CD4-positive, alpha-beta memory T cell (primary cell): ENCODE measurements at regions not wholly inside any gene's neighbourhood (a gene's known extent, or its start where the extent isn't known, plus 50 kb on each side); places are given as distances from the start of the nearest gene placed in this dataset.

Experiments used
- CTCF ChIA-PET: fragments of 350-600 bp; sonication (Branson Sonifier 250); formaldehyde crosslinking; loops from one replicate; lab custom pipeline; 2021; ENCODE audit warnings: inconsistent platforms; ENCODE audit not compliant: partially characterized antibody; lab: Charles Lee
- POLR2A ChIA-PET: fragments of 350-600 bp; sonication (Branson Sonifier 250); formaldehyde crosslinking; loops from one replicate; lab custom pipeline; 2021; ENCODE audit not compliant: partially characterized antibody; lab: Charles Lee
- DNase-seq, 5 donors: peaks; one replicate each; pipeline versions ENCODE4 v3.0.0 to v3.0.0-alpha.2; 2020 to 2022; ENCODE audit warnings: mixed read lengths in 1 of 5
- H3K27ac ChIP-seq: one replicate; pipeline ENCODE4 v1.7.0; 2013; ENCODE audit warnings: low read depth, low read length
- H3K27me3 ChIP-seq: 2 replicates; pipeline ENCODE4 v1.7.0; 2013; ENCODE audit warnings: mild to moderate bottlenecking, low read length, moderate library complexity; ENCODE audit not compliant: insufficient read depth
- H3K36me3 ChIP-seq: 2 replicates; pipeline ENCODE4 v1.7.0; 2013; ENCODE audit warnings: mild to moderate bottlenecking, low read length, moderate library complexity; ENCODE audit not compliant: insufficient read depth
- H3K4me1 ChIP-seq: 2 replicates; pipeline ENCODE4 v1.7.0; 2013; ENCODE audit warnings: mild to moderate bottlenecking, low read length, moderate library complexity; ENCODE audit not compliant: insufficient read depth
- H3K4me3 ChIP-seq, 2 donors: one replicate each; pipeline ENCODE4 v1.7.0; 2013; ENCODE audit warnings: low read length in 2 of 2, mild to moderate bottlenecking in 1 of 2
- H3K9me3 ChIP-seq, 2 donors: one replicate each; pipeline ENCODE4 v1.7.0; 2013; ENCODE audit warnings: low read length in 2 of 2, control low read depth in 1 of 2; ENCODE audit not compliant: control insufficient read depth in 1 of 2
- H3K27ac Mint-ChIP-seq, 7 donors: one replicate each; pipeline ENCODE4 v1.8.0; 2020 to 2021; ENCODE audit warnings: mixed read lengths in 7 of 7, mild to moderate bottlenecking in 6 of 7, inconsistent platforms in 3 of 7, moderate library complexity in 3 of 7
- H3K27me3 Mint-ChIP-seq, 2 donors: one replicate each; pipeline ENCODE4 v1.8.0; 2020 to 2021; ENCODE audit warnings: mixed read lengths in 2 of 2
- H3K36me3 Mint-ChIP-seq, 2 donors: one replicate each; pipeline ENCODE4 v1.8.0; 2020 to 2021; ENCODE audit warnings: mixed read lengths in 2 of 2, inconsistent platforms in 1 of 2, mild to moderate bottlenecking in 1 of 2
- H3K4me1 Mint-ChIP-seq, 4 donors: one replicate each; pipeline ENCODE4 v1.8.0; 2020 to 2021; ENCODE audit warnings: mixed read lengths in 4 of 4, mild to moderate bottlenecking in 1 of 4
- H3K4me3 Mint-ChIP-seq, 8 donors: one replicate each; pipeline ENCODE4 v1.8.0; 2020 to 2021; ENCODE audit warnings: mixed read lengths in 8 of 8, mild to moderate bottlenecking in 7 of 8, moderate library complexity in 6 of 8, inconsistent platforms in 3 of 8
- H3K9me3 Mint-ChIP-seq, 8 donors: one replicate each; pipeline ENCODE4 v1.8.0; 2020 to 2021; ENCODE audit warnings: mixed read lengths in 8 of 8, mild to moderate bottlenecking in 5 of 8, inconsistent platforms in 3 of 8, moderate library complexity in 1 of 8
- intact Hi-C: fragments of 100-400 bp; cut with micrococcal nuclease; formaldehyde crosslinking; loops from one replicate; pipeline ENCODE4 v1.15.1; 2023

DNA sequence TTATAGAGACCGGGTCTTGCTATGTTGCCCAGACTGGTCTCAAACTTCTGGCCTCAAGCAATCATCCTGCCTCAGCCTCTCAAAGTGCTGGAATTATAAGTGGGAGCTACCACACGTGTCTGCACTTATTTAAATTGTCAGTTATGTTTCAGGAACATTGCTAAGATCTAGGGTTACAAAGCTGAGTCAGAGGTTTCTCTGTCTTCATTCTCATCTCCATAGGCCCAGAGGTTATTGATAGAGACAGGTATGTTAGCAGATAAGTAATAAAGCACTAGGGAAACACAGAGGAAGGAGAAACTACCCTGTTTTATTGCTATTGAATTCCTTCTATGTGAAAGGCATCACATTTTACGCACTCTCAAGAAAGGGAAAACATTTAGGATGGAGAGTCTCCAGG lies 214.1 kb downstream of the REEP3 start:
- ChIA-PET POLR2A (no interaction called here), CTCF (interaction anchor here (1.2 to 1.5 kb wide), 2 partner anchors 15 to 576 kb away, joined by 3 to 6 read pairs; no protein-coding TSS in a partner anchor)
- Mint-ChIP-seq H3K36me3 (no peaks in the 10 kb centered on the region), H3K4me1 (no peaks in the 10 kb centered on the region), H3K27me3 (peaks cover 0 to under 1% of the 10 kb centered on the region in 2 donors), H3K27ac (no peak overlapping the region), H3K4me3 (no peak overlapping the region), H3K9me3 (no peaks in the 10 kb centered on the region)
- Histone ChIP-seq H3K27me3 (no peaks in the 10 kb centered on the region), H3K9me3 (no peaks in the 10 kb centered on the region), H3K4me1 (no peaks in the 10 kb centered on the region), H3K4me3 (no peak overlapping the region), H3K36me3 (no peaks in the 10 kb centered on the region), H3K27ac (no peak overlapping the region)
- DNase-seq, result no peak
- intact Hi-C loops, result no loop called here

DNA sequence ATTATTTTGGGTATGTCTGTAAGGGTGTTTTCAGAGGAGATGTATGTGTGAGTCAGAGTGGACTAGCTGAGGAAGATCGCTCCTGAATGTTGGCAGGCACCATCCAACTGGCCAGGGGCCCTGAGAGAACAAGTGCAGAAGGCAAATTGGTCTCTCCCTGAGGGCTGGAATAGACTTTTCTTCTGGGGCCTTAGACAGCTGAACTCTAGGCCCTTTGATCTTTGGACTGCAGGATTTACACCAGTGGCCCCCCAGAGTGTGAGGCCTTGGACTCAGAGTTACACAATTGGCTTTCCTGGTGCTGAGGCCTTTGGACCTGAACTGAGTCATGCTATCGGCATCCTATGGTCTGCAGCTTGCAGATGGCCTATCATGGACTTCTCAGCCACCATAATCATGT lies 217.2 kb downstream of the REEP3 start:
- DNase-seq, result no peak

GRCh38 chr10:63744060-63744941 lies 223.1 kb downstream of the REEP3 start:
- Mint-ChIP-seq H3K4me3 (no peak overlapping the region), H3K36me3 (no peaks in the 10 kb centered on the region), H3K27ac (no peak overlapping the region), H3K9me3 (peaks cover 0 to 4% (median 0%) of the 10 kb centered on the region in 8 donors), H3K4me1 (no peaks in the 10 kb centered on the region), H3K27me3 (peaks cover 5 to 9% of the 10 kb centered on the region in 2 donors)
- ChIA-PET CTCF (no interaction called here), POLR2A (no interaction called here)
- no peak overlapping the region for H3K27ac ChIP-seq
- no peak overlapping the region for H3K4me3 ChIP-seq
- H3K36me3 ChIP-seq, result no peaks in the 10 kb centered on the region
- no peaks in the 10 kb centered on the region for H3K4me1 ChIP-seq
- intact Hi-C loops, result no loop called here
- H3K9me3 ChIP-seq, result no peaks in the 10 kb centered on the region
- DNase-seq, result no peak
- no peaks in the 10 kb centered on the region for H3K27me3 ChIP-seq

More for the DNA sequence above, 217.2 kb downstream of the REEP3 start:
- Mint-ChIP-seq H3K4me3 (no peak overlapping the region), H3K4me1 (no peaks in the 10 kb centered on the region), H3K9me3 (peaks cover 0 to 3% (median 0%) of the 10 kb centered on the region in 8 donors), H3K27ac (no peak overlapping the region), H3K27me3 (peaks cover 5% of the 10 kb centered on the region in 2 donors), H3K36me3 (no peaks in the 10 kb centered on the region)
- H3K27me3 ChIP-seq, result no peaks in the 10 kb centered on the region
- H3K4me1 ChIP-seq, result no peaks in the 10 kb centered on the region
- CTCF ChIA-PET, result interaction anchor here (1.3 kb wide), 1 partner anchor 18 kb away, joined by 6 read pairs; no protein-coding TSS in a partner anchor
- intact Hi-C loops, result no loop called here
- no peak overlapping the region for H3K27ac ChIP-seq
- H3K4me3 ChIP-seq, result no peak overlapping the region
- no peaks in the 10 kb centered on the region for H3K9me3 ChIP-seq
- H3K36me3 ChIP-seq, result no peaks in the 10 kb centered on the region
- POLR2A ChIA-PET, result no interaction called here

GRCh38 chr10:63749915-63750314 lies 228.7 kb downstream of the REEP3 start:
- H3K36me3 Mint-ChIP-seq, result no peaks in the 10 kb centered on the region
- peaks cover 4 to 7% of the 10 kb centered on the region in 2 donors for H3K27me3 Mint-ChIP-seq
- ChIA-PET POLR2A (no interaction called here), CTCF (no interaction called here)
- intact Hi-C loops, result no loop called here
- H3K4me1 Mint-ChIP-seq, result no peaks in the 10 kb centered on the region
- no peak overlapping the region for H3K4me3 ChIP-seq
- H3K27me3 ChIP-seq, result no peaks in the 10 kb centered on the region
- H3K36me3 ChIP-seq, result no peaks in the 10 kb centered on the region
- no peaks in the 10 kb centered on the region for H3K9me3 ChIP-seq
- no peak overlapping the region for H3K4me3 Mint-ChIP-seq
- no peak overlapping the region for H3K27ac ChIP-seq
- no peaks in the 10 kb centered on the region for H3K4me1 ChIP-seq
- peaks cover 0 to 4% (median under 1%) of the 10 kb centered on the region in 8 donors for H3K9me3 Mint-ChIP-seq
- DNase-seq, result no peak
- no peak overlapping the region for H3K27ac Mint-ChIP-seq

DNA sequence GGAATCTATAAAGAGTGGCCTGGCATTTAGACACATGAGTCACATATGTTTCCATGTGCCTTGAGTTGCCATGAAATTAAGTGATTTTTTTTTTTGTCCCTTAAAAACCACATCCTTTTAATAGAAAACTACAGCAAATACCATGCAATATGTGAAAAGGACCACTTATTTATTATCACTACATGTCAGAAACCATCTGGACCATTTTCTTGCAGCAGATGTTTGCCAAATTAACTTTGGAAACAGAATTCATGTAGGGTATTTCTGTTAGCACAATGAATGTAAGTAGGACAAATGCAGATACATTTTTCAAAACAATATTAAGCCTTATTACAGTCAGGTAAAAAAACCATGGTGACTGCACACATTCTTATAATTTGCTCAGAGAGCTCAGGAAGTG lies 230.6 kb downstream of the REEP3 start:
- CTCF ChIA-PET, result no interaction called here

GRCh38 chr10:63752318-63752717 lies 231.1 kb downstream of the REEP3 start:
- CTCF ChIA-PET, result no interaction called here
- intact Hi-C loops, result no loop called here
- Mint-ChIP-seq H3K27ac (no peak overlapping the region), H3K4me3 (no peak overlapping the region), H3K27me3 (peaks cover 3 to 7% of the 10 kb centered on the region in 2 donors), H3K4me1 (no peaks in the 10 kb centered on the region), H3K9me3 (peaks cover 0 to 2% (median 0%) of the 10 kb centered on the region in 8 donors), H3K36me3 (no peaks in the 10 kb centered on the region)
- no peak for DNase-seq
- Histone ChIP-seq H3K36me3 (no peaks in the 10 kb centered on the region), H3K4me3 (no peak overlapping the region), H3K4me1 (no peaks in the 10 kb centered on the region), H3K27ac (no peak overlapping the region), H3K9me3 (no peaks in the 10 kb centered on the region), H3K27me3 (no peaks in the 10 kb centered on the region)
- POLR2A ChIA-PET, result no interaction called here

More for the DNA sequence above, 230.6 kb downstream of the REEP3 start:
- no peaks in the 10 kb centered on the region for H3K36me3 Mint-ChIP-seq
- peaks cover 0 to 4% (median under 1%) of the 10 kb centered on the region in 8 donors for H3K9me3 Mint-ChIP-seq
- POLR2A ChIA-PET, result no interaction called here
- no peaks in the 10 kb centered on the region for H3K36me3 ChIP-seq
- H3K27ac Mint-ChIP-seq, result no peak overlapping the region
- no peak overlapping the region for H3K27ac ChIP-seq
- H3K9me3 ChIP-seq, result no peaks in the 10 kb centered on the region
- no peak for DNase-seq
- H3K4me3 ChIP-seq, result no peak overlapping the region
- H3K27me3 ChIP-seq, result no peaks in the 10 kb centered on the region
- intact Hi-C loops, result no loop called here
- H3K4me1 ChIP-seq, result no peaks in the 10 kb centered on the region
- no peaks in the 10 kb centered on the region for H3K4me1 Mint-ChIP-seq
- no peak overlapping the region for H3K4me3 Mint-ChIP-seq
- H3K27me3 Mint-ChIP-seq, result peaks cover 3 to 7% of the 10 kb centered on the region in 2 donors

GRCh38 chr10:63753808-63754207 lies 232.6 kb downstream of the REEP3 start:
- intact Hi-C loops, result no loop called here
- Mint-ChIP-seq H3K4me3 (no peak overlapping the region), H3K27me3 (peaks cover 5 to 7% of the 10 kb centered on the region in 2 donors), H3K36me3 (no peaks in the 10 kb centered on the region), H3K4me1 (no peaks in the 10 kb centered on the region), H3K27ac (no peak overlapping the region), H3K9me3 (peaks cover 0 to 2% (median 0%) of the 10 kb centered on the region in 8 donors)
- no peaks in the 10 kb centered on the region for H3K4me1 ChIP-seq
- ChIA-PET POLR2A (no interaction called here), CTCF (no interaction called here)
- no peak for DNase-seq
- H3K36me3 ChIP-seq, result no peaks in the 10 kb centered on the region
- H3K27ac ChIP-seq, result no peak overlapping the region
- H3K4me3 ChIP-seq, result no peak overlapping the region
- H3K9me3 ChIP-seq, result no peaks in the 10 kb centered on the region
- H3K27me3 ChIP-seq, result no peaks in the 10 kb centered on the region
